ENCODE measurements at regions not wholly inside any gene's neighbourhood (a gene's known extent, or its start where the extent isn't known, plus 50 kb on each side); places are given as distances from the start of the nearest gene placed in this dataset.

DNA sequence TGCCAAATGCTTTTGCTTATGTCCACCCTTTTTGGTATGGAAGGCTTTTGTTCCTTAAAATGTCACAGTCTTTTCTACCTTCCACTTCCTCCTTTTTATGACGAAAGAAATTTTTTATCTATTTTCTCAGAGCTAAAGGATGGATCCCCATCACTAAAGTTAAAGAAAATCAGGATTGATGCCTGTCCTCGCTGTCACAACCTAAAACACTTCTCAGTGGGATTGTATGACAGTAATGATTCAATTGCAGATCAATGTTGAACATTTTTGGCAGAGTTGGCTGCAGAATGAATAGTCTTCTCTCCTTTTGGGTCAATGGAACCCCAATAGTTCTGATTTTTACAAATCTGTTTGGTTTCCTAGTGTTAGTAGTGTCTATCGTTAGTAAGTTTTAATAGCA lies 549.8 kb upstream of the ROBO2 start:
- no peaks in the 10 kb centered on the region for H3F3A ChIP-seq (ENCODE audit: insufficient read depth, low read depth)
- 0 out of 2 replicates have a peak, but pooled peaks cover 4% of the 10 kb centered on the region for H3K27me3 ChIP-seq (ENCODE audit: insufficient read depth, low read depth)
- no peak for TF ChIP-seq EZH2 (IDR thresholded peaks at IDR 0.05; ENCODE audit: low read depth)
- TF ChIP-seq, protein P1, sequence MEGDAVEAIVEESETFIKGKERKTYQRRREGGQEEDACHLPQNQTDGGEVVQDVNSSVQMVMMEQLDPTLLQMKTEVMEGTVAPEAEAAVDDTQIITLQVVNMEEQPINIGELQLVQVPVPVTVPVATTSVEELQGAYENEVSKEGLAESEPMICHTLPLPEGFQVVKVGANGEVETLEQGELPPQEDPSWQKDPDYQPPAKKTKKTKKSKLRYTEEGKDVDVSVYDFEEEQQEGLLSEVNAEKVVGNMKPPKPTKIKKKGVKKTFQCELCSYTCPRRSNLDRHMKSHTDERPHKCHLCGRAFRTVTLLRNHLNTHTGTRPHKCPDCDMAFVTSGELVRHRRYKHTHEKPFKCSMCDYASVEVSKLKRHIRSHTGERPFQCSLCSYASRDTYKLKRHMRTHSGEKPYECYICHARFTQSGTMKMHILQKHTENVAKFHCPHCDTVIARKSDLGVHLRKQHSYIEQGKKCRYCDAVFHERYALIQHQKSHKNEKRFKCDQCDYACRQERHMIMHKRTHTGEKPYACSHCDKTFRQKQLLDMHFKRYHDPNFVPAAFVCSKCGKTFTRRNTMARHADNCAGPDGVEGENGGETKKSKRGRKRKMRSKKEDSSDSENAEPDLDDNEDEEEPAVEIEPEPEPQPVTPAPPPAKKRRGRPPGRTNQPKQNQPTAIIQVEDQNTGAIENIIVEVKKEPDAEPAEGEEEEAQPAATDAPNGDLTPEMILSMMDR (conservative IDR thresholded peaks at IDR 0.05): no peak
- no peak overlapping the region for H3K4me2 ChIP-seq
- no peaks in the 10 kb centered on the region for H3K9me2 ChIP-seq (ENCODE audit: insufficient read depth)
- ChIA-PET CTCF (no interaction called here), POLR2A (ENCODE audit: unreplicated experiment) (no interaction called here)
- no peak overlapping the region for H3K4me3 ChIP-seq
- no TSS peak for BruUV-seq (replicated peaks)
- intact Hi-C loops (cut with micrococcal nuclease; ENCODE audit: unreplicated experiment): no loop called here
- H3K79me2 ChIP-seq (ENCODE audit: low read depth): no peaks in the 10 kb centered on the region
- H4K20me1 ChIP-seq (ENCODE audit: insufficient read depth): no peaks in the 10 kb centered on the region
- H3K4me1 ChIP-seq (replicated peaks; ENCODE audit: insufficient read depth): no peaks in the 10 kb centered on the region
- DNase-seq: no peak
- H3K9me3 ChIP-seq (ENCODE audit: insufficient read depth, low read depth): no peaks in the 10 kb centered on the region
- H2AFZ ChIP-seq: no peak overlapping the region
- H3K36me3 ChIP-seq (ENCODE audit: low read depth): no peaks in the 10 kb centered on the region
- H3K27ac ChIP-seq: no peak overlapping the region

DNA sequence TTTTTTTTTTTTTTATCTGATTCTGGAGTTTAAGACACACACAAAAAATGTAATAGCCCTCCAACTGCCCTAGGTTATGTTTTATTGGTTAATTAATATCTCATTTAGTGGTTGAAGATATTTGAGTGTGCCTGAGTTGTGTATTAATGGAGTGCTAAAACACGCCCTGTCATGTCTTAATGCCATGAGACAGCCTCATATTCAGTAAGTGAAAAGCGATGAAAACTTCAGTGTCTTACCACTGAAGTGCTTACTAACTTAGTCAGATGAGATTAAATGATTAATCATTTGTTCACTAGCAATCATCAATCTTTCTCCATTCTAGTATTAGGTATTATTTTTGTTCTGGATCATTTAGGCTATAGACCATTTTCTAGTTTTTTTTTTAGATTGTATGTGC lies 544.7 kb upstream of the ROBO2 start:
- Histone ChIP-seq H3K27ac (no peak overlapping the region), H3K4me1 (replicated peaks; ENCODE audit: insufficient read depth) (no peaks in the 10 kb centered on the region), H3K4me2 (no peak overlapping the region), H3K4me3 (no peak overlapping the region), H3K9me3 (ENCODE audit: insufficient read depth, low read depth) (no peaks in the 10 kb centered on the region), H2AFZ (no peak overlapping the region), H3K27me3 (ENCODE audit: insufficient read depth, low read depth) (no peaks in the 10 kb centered on the region), H3K36me3 (ENCODE audit: low read depth) (no peaks in the 10 kb centered on the region), H3F3A (ENCODE audit: insufficient read depth, low read depth) (no peaks in the 10 kb centered on the region), H4K20me1 (ENCODE audit: insufficient read depth) (no peaks in the 10 kb centered on the region), H3K9me2 (ENCODE audit: insufficient read depth) (no peaks in the 10 kb centered on the region), H3K79me2 (ENCODE audit: low read depth) (no peaks in the 10 kb centered on the region)
- intact Hi-C loops (cut with micrococcal nuclease; ENCODE audit: unreplicated experiment): no loop called here
- POLR2A ChIA-PET (ENCODE audit: unreplicated experiment): no interaction called here
- no peak for TF ChIP-seq EZH2 (IDR thresholded peaks at IDR 0.05; ENCODE audit: low read depth)
- TF ChIP-seq, protein P1 (conservative IDR thresholded peaks at IDR 0.05): no peak
- no TSS peak for BruUV-seq (replicated peaks)
- DNase-seq: no peak
- CTCF ChIA-PET: no interaction called here

DNA sequence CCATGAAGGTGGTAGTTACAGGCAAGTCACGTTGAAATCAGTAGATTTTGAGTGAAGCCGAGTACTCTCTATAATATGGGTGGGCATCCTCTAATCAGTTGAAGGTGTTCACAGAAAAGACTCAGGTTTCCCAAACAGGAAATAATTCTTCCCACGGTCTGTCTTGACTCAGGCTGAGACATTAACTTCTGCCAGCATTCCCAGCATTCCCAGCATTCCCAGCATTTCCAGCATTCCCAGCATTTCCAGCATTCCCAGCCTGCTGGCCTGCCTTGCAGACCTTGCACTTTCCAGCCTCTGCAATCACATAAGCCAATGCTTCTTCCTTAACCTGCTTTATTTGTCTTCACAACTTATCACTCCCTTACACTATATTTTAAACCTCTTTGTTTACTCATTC lies 542.3 kb upstream of the ROBO2 start:
- H3K4me2 ChIP-seq: no peak overlapping the region
- TF ChIP-seq EZH2 (IDR thresholded peaks at IDR 0.05; ENCODE audit: low read depth): no peak
- TF ChIP-seq, protein P1 (conservative IDR thresholded peaks at IDR 0.05): no peak
- no peaks in the 10 kb centered on the region for H3K9me3 ChIP-seq (ENCODE audit: insufficient read depth, low read depth)
- BruUV-seq (replicated peaks): no TSS peak
- no peak overlapping the region for H3K4me3 ChIP-seq
- H3K36me3 ChIP-seq (ENCODE audit: low read depth): no peaks in the 10 kb centered on the region
- intact Hi-C loops (cut with micrococcal nuclease; ENCODE audit: unreplicated experiment): no loop called here
- DNase-seq: no peak
- H3K27me3 ChIP-seq (ENCODE audit: insufficient read depth, low read depth): no peaks in the 10 kb centered on the region
- no peaks in the 10 kb centered on the region for H3K9me2 ChIP-seq (ENCODE audit: insufficient read depth)
- H3K79me2 ChIP-seq (ENCODE audit: low read depth): no peaks in the 10 kb centered on the region
- no peaks in the 10 kb centered on the region for H4K20me1 ChIP-seq (ENCODE audit: insufficient read depth)
- ChIA-PET POLR2A (ENCODE audit: unreplicated experiment) (no interaction called here), CTCF (no interaction called here)
- no peaks in the 10 kb centered on the region for H3K4me1 ChIP-seq (replicated peaks; ENCODE audit: insufficient read depth)
- H2AFZ ChIP-seq: no peak overlapping the region
- H3K27ac ChIP-seq: no peak overlapping the region
- H3F3A ChIP-seq (ENCODE audit: insufficient read depth, low read depth): no peaks in the 10 kb centered on the region

Data from PC-9 (cell line).